ENCODE measurements at regions not wholly inside any gene's neighbourhood (a gene's known extent, or its start where the extent isn't known, plus 50 kb on each side); places are given as distances from the start of the nearest gene placed in this dataset.
"Not testable (repeated sequence)": the region's sequence is repeated elsewhere in the genome, so short reads cannot be mapped to it uniquely, and the experiment has no call there.

DNA sequence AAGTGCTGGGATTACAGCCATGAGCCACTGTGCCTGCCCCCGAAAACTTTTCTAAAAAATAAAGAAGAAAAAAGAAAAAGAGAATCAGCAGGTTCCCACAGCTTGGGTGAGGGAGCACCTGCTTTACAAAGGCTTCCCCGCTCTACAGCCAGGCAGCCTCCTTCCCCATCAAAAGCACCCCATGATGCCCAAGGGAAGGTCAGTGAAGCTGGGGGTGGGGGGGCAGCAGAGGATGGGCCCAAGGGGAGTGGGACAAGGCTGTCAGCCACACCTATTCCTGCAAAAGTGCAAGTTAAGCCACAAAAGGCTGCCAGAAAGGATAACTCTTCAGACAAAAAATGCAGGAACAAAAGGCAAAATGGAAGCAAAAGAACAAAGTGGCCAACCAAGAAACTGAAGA, 72.5 kb downstream of the FAM50B start:
- DNase-seq = no peak

DNA sequence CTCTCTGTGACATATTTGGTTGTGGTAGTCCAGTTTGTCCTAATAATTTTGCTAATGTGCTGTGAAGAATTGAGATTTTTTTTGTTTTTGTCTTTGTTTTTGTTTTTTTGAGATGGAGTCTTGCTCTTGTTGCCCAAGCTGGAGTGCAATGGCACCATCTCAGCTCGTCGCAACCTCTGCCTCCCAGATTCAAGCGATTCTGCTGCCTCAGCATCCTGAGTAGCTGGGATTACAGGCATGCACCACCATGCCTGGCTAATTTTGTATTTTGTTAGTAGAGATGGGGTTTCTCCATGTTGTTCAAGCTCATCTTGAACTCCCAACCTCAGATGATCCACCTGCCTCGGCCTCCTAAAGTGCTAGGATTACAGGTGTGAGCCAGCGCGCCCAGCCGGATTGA, 73.4 kb downstream of the FAM50B start:
- DNase-seq = not testable (repeated sequence)

DNA sequence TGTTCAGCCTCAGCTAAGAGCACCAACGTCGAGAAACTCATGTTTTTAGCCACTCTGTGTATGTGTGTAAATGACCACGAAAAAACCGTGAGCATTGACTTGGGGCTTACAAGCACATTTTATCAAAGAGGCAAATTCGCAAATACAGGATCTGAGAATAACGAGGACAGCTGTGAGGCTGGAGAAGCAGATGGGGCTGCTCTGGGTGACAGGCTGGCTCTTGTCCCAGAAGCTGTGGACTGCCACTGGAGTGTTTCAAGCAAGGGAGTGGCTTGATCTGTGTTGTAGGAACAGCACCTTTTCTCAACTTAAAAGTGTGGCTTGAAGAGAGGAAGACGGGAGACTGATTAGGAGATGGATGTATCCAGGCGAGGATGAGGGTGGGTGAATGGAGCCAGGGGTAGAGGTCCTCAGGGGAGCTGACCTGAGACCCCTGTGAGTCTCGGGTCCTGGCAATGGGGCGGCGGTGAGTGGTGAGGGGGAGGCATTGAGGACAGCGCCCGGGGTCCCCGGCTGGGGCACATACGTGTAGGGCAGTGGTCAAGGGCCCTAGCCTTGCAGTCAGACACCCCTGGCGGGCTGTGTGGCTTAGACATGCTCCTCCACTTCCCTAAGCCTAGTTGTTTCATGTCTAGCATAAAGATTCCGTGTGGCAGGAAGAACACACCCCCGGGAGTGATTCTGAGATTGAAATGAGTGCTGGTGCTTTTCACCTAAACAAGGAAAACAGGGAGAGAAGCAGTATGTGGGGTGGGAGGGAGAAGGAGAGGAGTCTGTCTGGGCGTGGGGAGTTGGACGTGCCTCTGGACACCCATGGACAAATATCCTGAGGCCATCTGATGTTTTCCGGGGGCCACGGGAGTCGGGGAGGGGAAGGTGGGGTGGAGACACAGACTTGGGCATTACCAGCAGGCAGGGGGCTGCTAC, 76.3 kb downstream of the FAM50B start:
- not testable (repeated sequence) for DNase-seq

DNA sequence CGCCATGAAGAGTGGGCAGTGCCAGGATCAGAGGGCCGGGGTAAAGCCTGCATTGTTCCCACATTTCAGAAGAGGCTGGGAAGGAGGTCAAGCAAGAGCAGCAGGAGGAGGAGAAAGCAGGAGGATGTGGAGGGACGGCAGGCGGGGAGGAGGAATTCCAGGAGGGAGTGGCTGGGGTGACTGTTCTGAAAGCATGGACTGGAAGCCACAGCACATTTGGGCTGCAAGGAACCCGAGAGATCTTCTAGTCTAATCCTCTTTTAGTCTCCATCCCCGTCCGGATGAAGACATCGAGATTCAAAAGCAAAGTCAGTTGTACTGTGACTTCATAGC, 76.9 kb downstream of the FAM50B start:
- DNase-seq = no peak

- no peak for DNase-seq
Observed at GRCh38 chr6:3928111-3928510, 78.9 kb downstream of the FAM50B start.

DNA sequence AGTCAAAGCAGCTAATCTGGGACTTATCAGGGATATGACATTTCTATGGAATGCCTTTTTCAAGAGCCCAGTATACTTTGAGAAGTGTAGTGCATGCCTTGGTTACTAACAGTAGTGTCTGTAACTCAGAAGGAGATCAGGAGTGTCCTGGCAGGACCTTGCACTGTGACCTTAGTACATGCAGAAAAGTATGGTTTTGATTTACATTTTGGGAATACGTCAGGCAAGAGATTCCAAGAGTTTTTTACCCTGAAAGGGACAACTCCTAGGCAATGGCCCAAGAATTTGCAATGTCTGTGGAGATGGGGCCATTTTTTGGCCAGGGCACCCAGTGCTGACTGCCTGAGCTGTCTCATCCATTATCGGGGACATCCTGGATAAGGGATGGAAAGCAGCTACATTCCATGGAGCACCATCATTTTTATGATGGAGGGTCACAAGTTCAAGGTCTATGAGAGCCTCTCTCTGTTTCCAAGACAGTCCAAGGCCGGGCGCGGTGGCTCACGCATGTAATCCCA, 80.2 kb downstream of the FAM50B start:
- DNase-seq = no peak

GRCh38 chr6:3937438-3937837, 88.3 kb downstream of the FAM50B start:
- no peak for DNase-seq

GRCh38 chr6:3938715-3939367, 89.7 kb downstream of the FAM50B start:
- no peak for DNase-seq

GRCh38 chr6:3939368-3939958, 90.3 kb downstream of the FAM50B start:
- no peak for DNase-seq

GRCh38 chr6:3939964-3940363, 90.8 kb downstream of the FAM50B start:
- peak in 1 of 2 donors; percentile 26 for DNase-seq

GRCh38 chr6:3940703-3941102, 91.5 kb downstream of the FAM50B start:
- DNase-seq = no peak

DNA sequence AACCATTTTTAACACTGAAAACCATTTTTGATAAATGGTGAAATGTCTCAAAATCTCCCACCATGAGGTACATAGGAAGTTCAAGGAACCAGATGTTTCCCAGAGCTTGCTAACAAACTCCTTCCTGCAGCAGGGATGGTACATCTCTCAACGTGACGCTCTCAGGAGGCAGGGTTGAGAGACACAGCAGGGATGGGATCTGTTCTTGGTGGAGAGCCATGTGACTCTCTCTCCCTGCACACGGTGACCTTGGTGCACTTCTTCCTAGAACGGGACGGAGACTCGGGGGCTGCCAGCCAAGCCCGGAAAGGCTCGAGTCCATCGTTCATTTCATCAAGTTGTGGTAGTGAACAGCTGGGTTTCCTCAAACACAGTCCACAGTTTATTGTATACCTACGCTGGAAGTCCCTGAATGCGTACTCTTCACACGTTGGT, 94.2 kb downstream of the FAM50B start:
- DNase-seq = peak; percentile 49 to 75

DNA sequence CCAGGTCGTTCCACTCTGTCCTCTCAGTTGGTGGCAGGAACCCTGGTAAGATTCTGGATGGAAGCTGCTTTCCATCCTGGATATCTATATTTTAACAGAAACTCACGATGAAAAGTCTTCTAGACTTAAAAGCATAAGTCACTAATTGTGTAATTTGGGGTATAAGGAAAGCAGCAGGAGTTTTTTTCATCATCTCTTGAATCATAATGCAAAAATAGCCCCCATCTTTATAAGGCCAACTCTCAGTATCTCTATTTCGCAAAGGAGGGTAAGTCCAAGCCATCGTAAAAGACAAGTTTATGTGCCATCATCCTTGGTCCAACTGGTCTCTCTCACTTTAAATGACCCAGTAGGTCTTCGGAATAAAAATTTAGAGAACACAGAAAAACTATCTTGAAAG, 95.1 kb downstream of the FAM50B start:
- DNase-seq = peak; percentile 49 to 60

DNA sequence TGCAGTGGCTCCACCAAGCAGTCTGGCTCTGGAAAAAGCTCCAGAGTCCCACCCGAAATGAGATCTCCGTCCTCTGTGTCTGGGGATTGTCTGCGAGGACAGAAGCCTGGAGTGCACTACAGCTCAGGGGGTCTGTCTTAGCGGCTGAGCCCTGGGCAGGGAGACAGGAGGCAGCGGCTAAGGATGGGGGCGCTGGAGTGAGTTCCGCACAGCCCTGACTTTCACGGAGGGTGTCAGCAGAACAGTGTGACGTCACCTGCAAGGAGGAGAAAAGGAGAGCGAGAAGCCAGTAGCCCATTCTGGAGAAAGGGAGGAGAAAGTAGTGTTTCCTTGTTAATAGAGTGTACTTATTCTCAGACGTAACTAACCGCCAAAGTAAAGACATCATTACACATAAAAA, 97.6 kb downstream of the FAM50B start:
- no peak for DNase-seq

- peak; percentile 62 to 75 for DNase-seq
Observed at GRCh38 chr6:3948866-3949265, 99.7 kb downstream of the FAM50B start.

DNA sequence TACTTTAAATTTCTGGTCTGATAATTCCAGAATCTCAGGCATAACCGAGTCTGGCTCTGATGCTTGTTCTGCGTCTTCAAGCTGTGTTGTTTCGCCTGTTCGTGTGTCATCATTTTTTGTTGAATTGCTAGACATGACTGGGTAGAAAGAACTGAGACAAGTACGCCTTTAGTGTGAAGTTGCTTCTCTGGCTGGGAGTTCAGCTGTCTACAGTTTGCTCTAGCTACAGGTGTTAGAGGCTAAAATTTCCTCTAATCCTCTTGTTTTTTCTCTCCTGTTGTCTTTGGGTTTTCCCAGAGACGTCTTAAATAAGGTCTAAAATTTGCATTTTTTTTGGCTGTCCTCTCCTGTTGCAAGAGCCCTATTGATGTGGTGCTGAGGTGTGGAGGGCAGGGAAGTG, 100.3 kb downstream of the FAM50B start:
- DNase-seq = no peak

- no peak for DNase-seq
Observed at GRCh38 chr6:3956054-3956453, 106.9 kb downstream of the FAM50B start.

DNA sequence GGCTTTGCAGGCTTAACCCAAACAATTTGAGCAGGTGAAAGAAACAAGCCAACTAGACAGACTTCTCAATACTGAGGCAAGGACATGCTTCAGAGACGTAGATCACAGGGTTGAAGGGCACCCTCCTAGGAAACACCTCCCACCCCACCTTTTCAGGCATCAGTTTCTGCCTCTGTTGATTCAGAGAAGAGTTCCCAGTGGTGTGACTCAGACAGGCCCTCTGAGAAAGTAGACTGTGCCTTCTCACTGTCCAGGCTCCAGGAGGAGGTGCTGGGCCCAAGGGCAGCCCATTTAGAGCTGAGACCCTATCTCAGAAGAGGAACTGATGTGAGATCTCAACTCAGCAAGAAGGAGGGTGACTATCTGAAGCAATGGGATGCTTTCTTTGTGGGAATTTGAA, 108.1 kb downstream of the FAM50B start:
- no peak for DNase-seq

DNA sequence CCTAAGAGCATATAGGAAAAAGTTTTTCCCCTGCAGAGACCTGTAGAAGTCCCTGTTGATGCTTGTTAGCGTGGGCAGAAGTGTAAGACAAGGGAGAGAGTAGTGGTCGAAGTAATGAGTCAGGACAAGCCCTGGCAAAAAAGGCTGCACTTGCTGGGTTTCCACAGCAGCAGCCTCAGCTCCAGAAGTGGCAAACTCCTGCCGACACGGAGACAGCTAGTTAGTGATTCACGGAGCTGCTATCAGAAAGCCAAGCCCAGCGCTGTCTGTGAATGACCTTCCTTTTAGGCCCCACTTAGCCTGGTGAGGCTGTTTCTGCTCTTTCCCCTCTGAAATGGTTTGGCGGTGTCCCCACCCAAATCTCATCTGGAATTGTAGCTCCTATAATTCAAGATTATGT, 109.1 kb downstream of the FAM50B start:
- DNase-seq = no peak

DNA sequence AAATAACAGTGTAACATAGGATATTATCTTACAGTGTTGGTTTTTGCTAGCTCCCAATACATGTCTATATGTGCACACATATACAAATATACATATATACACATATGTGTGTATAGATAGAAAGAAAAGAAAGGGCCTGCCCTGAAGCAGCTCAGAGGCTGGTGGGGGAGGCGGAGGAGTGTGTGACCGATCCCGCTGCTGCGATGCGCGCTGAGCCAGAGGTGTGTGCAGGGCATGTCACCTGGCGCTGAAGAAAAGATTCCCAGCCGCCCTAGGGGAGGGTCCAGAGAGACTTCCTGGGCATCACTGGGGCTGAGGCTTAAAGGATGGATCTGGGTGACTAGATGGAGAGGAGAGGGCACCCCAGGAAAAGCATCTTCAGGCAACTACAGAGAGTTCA, 110.2 kb downstream of the FAM50B start:
- DNase-seq = no peak

GRCh38 chr6:3960754-3961361, 111.7 kb downstream of the FAM50B start:
- no peak for DNase-seq

GRCh38 chr6:3961581-3962215, 112.5 kb downstream of the FAM50B start:
- no peak for DNase-seq
